Upper lobe of right lung (tissue), 1 donor: ENCODE measurements at regions not wholly inside any gene's neighbourhood (a gene's known extent, or its start where the extent isn't known, plus 50 kb on each side); places are given as distances from the start of the nearest gene placed in this dataset.
"Not testable (repeated sequence)": the region's sequence is repeated elsewhere in the genome, so short reads cannot be mapped to it uniquely, and the experiment has no call there.

Experiments
- ATAC-seq: fragments of 200-7000 bp; cut with Tn5 transposase; one replicate; pipeline ENCODE4 v1.9.1; 2020; ENCODE audit warnings: mild to moderate bottlenecking, moderate library complexity
- DNase-seq: peaks from one replicate; pipeline ENCODE4 v3.0.0-alpha.2; 2020
- H3K27ac ChIP-seq: fragments of 200-600 bp; one replicate; pipeline ENCODE4 v1.8.0; 2022
- H3K27me3 ChIP-seq: fragments of 200-600 bp; one replicate; pipeline ENCODE4 v1.8.0; 2022; ENCODE audit warnings: mild to moderate bottlenecking
- H3K36me3 ChIP-seq: fragments of 200-600 bp; one replicate; pipeline ENCODE4 v1.8.0; 2022
- H3K4me1 ChIP-seq: fragments of 200-600 bp; one replicate; pipeline ENCODE4 v1.8.0; 2022
- H3K4me3 ChIP-seq: fragments of 200-600 bp; one replicate; pipeline ENCODE4 v1.8.0; 2022; ENCODE audit warnings: mild to moderate bottlenecking
- H3K9me3 ChIP-seq: fragments of 200-600 bp; one replicate; pipeline ENCODE4 v1.8.0; 2022
- intact Hi-C: fragments of 100-400 bp; cut with DNase I; formaldehyde crosslinking; loops from one replicate; pipeline ENCODE4 v1.11.0; 2022
- TF ChIP-seq, protein P1 (sequence below): fragments of 200-600 bp; IDR thresholded peaks from one replicate; pipeline ENCODE4 v1.8.0; 2022; ENCODE audit warnings: antibody characterized with exemption
- donor health status: DM: no; HTN: yes; CAD: no; lungs with severe emphysema.

DNA sequence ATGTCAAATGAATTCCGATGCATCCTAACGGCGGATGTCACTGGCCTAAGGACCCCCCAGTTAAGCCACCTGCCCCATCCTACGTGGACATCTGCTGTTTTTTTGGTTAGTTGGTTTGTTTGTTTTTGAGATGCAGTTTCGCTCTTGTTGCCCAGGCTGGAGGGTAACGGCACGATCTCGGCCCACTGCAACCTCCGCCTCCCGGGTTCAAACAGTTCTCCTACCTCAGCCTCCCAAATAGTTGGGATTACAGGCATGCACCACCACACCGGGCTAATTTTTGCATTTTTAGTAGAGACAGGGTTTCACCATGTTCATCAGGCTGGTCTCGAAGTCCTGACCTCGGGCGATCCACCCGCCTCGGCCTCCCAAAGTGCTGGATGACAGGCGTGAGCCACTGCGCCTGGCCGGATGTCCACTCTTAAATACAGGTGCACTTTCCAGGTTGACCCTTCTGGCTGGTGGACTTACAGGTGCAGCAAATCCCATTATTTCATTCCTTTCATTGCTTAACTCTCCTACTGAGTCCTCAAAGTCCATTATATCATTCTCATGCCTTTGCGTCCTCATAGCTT, 206.2 kb downstream of the CRLF2 start:
- DNase-seq: peak; percentile 38
- no peaks in the 10 kb centered on the region for H3K9me3 ChIP-seq
- H3K27me3 ChIP-seq: no peaks in the 10 kb centered on the region
- no peaks in the 10 kb centered on the region for H3K4me1 ChIP-seq
- H3K36me3 ChIP-seq: no peaks in the 10 kb centered on the region
- TF ChIP-seq, protein P1, sequence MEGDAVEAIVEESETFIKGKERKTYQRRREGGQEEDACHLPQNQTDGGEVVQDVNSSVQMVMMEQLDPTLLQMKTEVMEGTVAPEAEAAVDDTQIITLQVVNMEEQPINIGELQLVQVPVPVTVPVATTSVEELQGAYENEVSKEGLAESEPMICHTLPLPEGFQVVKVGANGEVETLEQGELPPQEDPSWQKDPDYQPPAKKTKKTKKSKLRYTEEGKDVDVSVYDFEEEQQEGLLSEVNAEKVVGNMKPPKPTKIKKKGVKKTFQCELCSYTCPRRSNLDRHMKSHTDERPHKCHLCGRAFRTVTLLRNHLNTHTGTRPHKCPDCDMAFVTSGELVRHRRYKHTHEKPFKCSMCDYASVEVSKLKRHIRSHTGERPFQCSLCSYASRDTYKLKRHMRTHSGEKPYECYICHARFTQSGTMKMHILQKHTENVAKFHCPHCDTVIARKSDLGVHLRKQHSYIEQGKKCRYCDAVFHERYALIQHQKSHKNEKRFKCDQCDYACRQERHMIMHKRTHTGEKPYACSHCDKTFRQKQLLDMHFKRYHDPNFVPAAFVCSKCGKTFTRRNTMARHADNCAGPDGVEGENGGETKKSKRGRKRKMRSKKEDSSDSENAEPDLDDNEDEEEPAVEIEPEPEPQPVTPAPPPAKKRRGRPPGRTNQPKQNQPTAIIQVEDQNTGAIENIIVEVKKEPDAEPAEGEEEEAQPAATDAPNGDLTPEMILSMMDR: no peak
- no peak for ATAC-seq
- intact Hi-C loops: no loop called here
- H3K27ac ChIP-seq: no peak overlapping the region
- H3K4me3 ChIP-seq: no peak overlapping the region

DNA sequence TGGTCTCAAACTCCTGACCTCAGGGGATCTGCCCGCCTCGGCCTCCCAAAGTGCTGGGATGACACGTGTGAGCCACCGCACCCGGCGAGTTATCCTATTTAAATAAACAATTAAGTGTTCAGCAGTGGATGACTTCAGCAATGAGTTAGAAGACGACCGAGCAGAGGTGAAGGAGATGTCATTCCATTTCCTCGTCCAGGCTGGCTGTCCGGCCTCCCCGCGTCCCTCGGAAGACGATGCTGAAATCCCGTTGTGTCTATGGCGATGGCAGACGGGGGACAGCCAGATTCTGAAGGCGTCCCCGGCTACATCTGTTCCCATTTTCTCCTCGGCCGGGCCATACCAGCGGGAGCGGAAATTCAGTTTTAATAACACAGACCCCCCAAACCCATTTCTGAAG, 209.8 kb downstream of the CRLF2 start:
- Histone ChIP-seq H3K27ac (no peak overlapping the region), H3K4me3 (no peak overlapping the region), H3K27me3 (no peaks in the 10 kb centered on the region), H3K9me3 (no peaks in the 10 kb centered on the region), H3K4me1 (no peaks in the 10 kb centered on the region), H3K36me3 (no peaks in the 10 kb centered on the region)
- DNase-seq (peak; percentile 41), ATAC-seq (no peak)
- TF ChIP-seq, protein P1: no peak
- intact Hi-C loops: no loop called here

DNA sequence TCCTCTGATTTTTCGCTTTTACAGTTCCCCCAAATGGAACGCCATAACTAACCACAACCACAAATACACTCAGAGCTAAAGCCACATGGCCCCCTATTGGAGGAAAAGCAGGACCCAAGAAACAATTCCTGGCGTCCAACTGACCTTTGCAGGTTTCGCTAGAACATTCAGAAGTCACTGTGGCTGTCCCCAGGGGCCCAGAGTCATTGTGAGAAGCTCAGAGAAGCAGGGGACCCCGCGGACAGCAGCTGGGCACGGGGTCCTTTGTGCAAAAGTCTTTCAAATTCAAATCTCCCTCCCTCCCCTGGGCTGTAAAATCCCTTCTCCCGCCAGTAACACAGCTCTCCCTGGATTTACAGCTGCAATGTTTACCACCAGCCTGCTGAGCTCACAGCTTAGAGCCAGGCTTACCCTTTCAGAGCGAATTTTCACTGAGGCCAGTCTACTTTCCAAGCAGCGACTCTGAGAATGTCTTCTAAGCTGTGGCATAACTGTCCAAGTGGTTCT, 214.8 kb downstream of the CRLF2 start:
- intact Hi-C loops: no loop called here
- H3K4me3 ChIP-seq: no peak overlapping the region
- DNase-seq (peak; percentile 13), ATAC-seq (no peak)
- TF ChIP-seq, protein P1: no peak
- H3K27me3 ChIP-seq: no peaks in the 10 kb centered on the region
- no peaks in the 10 kb centered on the region for H3K9me3 ChIP-seq
- no peak overlapping the region for H3K27ac ChIP-seq
- H3K4me1 ChIP-seq: no peaks in the 10 kb centered on the region
- H3K36me3 ChIP-seq: no peaks in the 10 kb centered on the region

DNA sequence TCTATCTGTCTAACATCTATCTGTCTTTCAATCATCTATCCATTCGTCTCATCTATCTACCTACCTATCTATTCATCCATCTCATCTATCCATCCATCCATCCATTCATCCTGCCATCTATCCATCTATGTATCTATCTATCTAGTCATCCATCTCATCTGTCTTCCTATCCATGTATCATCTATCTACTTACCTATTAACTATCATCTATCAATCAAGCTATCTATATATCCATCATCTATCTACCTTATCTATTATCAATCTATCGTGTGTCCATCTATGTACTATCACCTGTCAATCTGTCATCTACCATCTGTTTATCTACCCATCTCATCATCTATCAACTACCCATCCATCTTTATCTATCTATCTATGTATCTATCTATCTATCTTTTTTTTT, 217.7 kb downstream of the CRLF2 start:
- Histone ChIP-seq H3K27ac (no peak overlapping the region), H3K27me3 (no peaks in the 10 kb centered on the region), H3K9me3 (no peaks in the 10 kb centered on the region), H3K4me1 (no peaks in the 10 kb centered on the region), H3K4me3 (no peak overlapping the region), H3K36me3 (no peaks in the 10 kb centered on the region)
- no peak for DNase-seq
- intact Hi-C loops: no loop called here
- no peak for ATAC-seq
- TF ChIP-seq, protein P1: no peak

DNA sequence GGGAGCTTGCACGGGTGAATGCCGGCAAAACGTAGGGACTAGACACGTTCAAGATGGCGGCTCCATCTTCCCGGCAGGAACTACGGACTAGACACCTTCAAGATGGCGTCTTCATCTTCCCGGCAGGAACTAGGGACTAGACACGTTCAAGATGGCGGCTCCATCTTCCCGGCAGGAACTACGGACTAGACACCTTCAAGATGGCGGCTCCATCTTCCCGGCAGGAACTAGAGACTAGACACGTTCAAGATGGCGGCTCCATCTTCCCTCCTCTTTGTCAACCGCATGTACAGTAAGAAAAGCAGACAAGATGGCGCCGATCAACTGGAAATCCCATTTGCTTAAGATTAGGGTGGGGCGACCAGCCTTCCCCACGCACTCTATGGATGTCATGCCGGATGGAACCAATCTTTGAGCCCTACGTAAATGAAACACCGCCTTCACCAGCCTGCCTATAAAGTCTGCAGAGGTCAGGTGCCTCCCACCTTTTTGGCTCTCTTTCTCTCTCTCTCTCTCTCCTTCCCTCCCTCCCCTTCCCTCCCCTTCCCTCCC, 222.4 kb downstream of the CRLF2 start:
- DNase-seq (peak; percentile 30), ATAC-seq (no peak)
- H3K9me3 ChIP-seq: no peaks in the 10 kb centered on the region
- no peak overlapping the region for H3K27ac ChIP-seq
- no peak overlapping the region for H3K4me3 ChIP-seq
- intact Hi-C loops: no loop called here
- no peaks in the 10 kb centered on the region for H3K27me3 ChIP-seq
- no peaks in the 10 kb centered on the region for H3K36me3 ChIP-seq
- TF ChIP-seq, protein P1: no peak
- H3K4me1 ChIP-seq: no peaks in the 10 kb centered on the region

DNA sequence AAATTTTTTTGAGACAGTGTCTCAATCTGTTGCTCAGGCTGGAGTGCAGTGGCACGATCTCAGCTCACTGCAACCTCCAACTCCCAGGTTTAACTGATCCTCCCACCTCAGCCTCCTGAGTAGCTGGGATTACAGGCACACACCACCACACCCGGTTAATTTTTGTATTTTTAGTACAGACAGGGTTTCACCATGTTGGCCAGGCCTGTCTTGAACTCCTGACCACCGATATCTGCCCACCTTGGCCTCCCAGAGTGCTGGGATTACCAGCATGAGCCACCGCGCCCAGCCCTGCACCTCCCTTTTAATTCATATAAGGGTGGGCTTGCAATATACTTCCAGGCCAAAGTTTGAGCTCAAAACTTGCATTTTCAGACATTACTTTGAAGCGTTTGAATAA, 223.9 kb downstream of the CRLF2 start:
- H3K4me3 ChIP-seq, intact Hi-C loops, H3K27ac ChIP-seq, H3K4me1 ChIP-seq, H3K9me3 ChIP-seq, H3K27me3 ChIP-seq, ATAC-seq, H3K36me3 ChIP-seq: not testable (repeated sequence)
- DNase-seq: peak; percentile 32
